VCaP (cell line): ENCODE measurements at regions not wholly inside any gene's neighbourhood (a gene's known extent, or its start where the extent isn't known, plus 50 kb on each side); places are given as distances from the start of the nearest gene placed in this dataset.
A peak's percentile ranks its signal among the peaks of the same experiment; 100 is the strongest.
"Not testable (repeated sequence)": the region's sequence is repeated elsewhere in the genome, so short reads cannot be mapped to it uniquely, and the experiment has no call there.

ENCODE experiments used
- H3K27ac ChIP-seq: fragments of 450-650 bp; 2 replicates; pipeline ENCODE4 v1.5.1; 2017
- TF ChIP-seq, protein P1 (sequence below): fragments of 450-650 bp; conservative IDR thresholded peaks from 2 replicates; pipeline ENCODE4 v1.5.1; 2017; ENCODE audit warnings: mild to moderate bottlenecking, moderate library complexity

DNA sequence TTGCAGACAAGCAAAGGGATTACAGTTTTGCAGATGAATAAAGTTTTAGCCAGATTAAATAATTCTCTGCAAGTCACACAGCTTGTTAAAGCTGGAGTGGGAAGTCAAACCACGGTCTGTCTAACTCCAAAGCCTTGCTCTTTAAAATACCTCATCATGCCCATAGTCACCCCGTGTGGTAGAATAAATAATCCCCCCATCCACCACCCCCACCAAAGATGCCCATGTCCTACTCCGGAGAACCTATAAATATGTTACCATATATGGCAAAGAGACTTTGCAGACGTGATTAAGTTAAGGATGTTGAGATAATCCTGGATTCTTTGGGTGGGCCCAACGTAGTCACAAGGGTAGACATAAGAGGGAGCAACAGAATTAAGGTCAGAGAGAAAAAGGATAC lies 118.7 kb downstream of the BEND2 start:
- H3K27ac ChIP-seq, result peak overlapping the region; percentile 96; the same call in 1 of the 2 replicates
- TF ChIP-seq, protein P1, sequence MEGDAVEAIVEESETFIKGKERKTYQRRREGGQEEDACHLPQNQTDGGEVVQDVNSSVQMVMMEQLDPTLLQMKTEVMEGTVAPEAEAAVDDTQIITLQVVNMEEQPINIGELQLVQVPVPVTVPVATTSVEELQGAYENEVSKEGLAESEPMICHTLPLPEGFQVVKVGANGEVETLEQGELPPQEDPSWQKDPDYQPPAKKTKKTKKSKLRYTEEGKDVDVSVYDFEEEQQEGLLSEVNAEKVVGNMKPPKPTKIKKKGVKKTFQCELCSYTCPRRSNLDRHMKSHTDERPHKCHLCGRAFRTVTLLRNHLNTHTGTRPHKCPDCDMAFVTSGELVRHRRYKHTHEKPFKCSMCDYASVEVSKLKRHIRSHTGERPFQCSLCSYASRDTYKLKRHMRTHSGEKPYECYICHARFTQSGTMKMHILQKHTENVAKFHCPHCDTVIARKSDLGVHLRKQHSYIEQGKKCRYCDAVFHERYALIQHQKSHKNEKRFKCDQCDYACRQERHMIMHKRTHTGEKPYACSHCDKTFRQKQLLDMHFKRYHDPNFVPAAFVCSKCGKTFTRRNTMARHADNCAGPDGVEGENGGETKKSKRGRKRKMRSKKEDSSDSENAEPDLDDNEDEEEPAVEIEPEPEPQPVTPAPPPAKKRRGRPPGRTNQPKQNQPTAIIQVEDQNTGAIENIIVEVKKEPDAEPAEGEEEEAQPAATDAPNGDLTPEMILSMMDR, result no peak

DNA sequence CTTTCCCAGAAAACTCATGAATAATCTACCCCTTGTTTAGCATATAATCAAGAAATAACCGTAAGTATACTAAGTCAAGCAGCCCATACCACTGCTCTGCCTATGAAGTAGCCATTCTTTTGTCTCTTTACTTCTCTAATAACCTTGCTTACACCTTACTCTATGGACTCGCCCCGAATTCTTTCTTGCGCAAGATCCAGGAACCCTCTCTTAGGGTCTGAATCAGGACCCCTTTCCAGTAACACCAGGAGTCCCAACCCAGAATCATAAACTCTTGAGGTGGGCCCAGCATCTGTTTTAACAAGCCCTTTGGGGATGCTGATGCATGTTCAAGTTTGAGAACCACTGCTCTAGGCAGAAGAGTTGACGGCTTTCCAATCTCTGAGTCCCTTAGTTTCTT lies 119.6 kb downstream of the BEND2 start:
- peak overlapping the region; percentile 96 for H3K27ac ChIP-seq
- TF ChIP-seq, protein P1, result no peak

DNA sequence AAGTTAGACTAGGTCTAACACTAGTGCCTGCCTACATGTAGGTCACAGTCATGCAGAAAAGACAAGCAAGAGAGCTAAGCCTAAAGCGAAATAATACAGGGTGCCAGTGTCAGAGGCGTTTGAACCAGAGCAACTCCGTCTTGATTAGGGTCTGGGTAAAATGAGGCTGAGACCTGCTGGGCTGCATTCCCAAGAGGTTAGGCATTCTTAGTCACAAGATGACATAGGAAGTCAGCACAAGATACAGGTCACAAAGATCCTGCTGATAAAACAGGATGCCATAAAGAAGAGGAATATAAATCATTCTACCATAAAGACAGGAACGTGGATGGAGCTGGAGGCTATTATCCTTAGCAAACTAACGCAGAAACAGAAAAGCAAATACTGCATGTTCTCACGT lies 120.9 kb downstream of the BEND2 start:
- H3K27ac ChIP-seq, result peak overlapping the region; percentile 96
- TF ChIP-seq, protein P1, result no peak

- H3K27ac ChIP-seq, result peak overlapping the region; percentile 96
- TF ChIP-seq, protein P1, result no peak
Observed at GRCh38 chrX:18098763-18099162, 121.9 kb downstream of the BEND2 start.

DNA sequence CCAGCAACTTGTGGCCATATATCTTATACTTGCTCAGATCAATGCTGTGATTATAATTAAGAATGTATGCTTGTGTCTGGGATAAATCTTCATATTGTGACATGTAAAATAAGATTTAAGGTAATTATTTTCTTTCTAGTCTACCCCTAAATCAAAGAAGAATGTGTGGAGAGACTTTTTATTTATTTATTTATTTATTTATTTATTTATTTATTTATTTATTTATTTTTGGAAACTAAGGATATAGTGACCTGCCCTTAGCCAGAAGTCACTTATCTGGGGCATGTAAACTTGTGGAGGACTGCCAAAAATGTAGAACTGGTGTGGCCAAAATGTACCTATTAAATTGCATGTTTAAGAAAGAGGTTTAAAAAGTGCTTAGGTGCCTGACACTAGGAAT lies 144.3 kb downstream of the BEND2 start:
- TF ChIP-seq, protein P1, result no peak
- H3K27ac ChIP-seq, result no peak overlapping the region

DNA sequence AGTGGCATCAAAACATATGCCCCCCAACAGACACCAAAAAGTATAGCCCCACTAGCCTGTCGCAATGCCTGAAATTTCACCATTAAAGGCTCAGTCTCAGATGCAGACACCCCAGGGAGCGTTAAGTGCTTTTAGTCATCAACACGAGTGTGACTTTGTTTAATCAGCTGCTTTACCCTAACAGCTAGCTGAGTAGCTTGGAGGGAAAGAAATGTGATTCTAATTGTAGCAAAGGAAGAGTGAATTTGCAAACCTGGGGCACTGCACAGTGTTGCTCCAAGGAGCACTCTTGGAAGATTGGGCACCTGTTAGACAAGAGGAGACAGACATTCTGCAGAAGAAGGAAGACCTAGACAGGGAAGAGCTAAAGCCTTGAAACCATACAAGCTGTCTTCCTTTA lies 145.1 kb downstream of the BEND2 start:
- H3K27ac ChIP-seq, result no peak overlapping the region
- TF ChIP-seq, protein P1, result no peak

DNA sequence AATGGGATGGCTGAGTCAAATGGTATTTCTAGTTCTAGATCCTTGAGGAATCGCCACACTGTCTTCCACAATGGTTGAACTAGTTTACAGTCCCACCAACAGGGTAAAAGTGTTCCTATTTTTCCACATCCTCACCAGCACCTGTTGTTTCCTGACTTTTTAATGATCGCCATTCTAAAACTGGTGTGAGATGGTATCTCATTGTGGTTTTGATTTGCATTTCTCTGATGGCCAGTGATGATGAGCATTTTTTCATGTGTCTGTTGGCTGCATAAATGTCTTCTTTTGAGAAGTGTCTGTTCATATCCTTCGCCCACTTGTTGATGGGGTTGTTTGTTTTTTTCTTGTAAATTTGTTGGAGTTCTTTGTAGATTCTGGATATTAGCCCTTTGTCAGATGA lies 152.6 kb downstream of the BEND2 start:
- not testable (repeated sequence) for H3K27ac ChIP-seq

- TF ChIP-seq, protein P1, result no peak
Observed at GRCh38 chrX:18065956-18066355, 154.7 kb downstream of the BEND2 start.

More at GRCh38 chrX:18065956-18066355, 154.7 kb downstream of the BEND2 start:
- no peak overlapping the region for H3K27ac ChIP-seq
